Naive thymus-derived CD4-positive, alpha-beta T cell (primary cell): ENCODE measurements at regions not wholly inside any gene's neighbourhood (a gene's known extent, or its start where the extent isn't known, plus 50 kb on each side); places are given as distances from the start of the nearest gene placed in this dataset.

Experiments
- ATAC-seq: fragments of 150-1000 bp; cut with Tn5 transposase; 2 replicates; pipeline ENCODE4 v1.10.0; 2021; ENCODE audit warnings: mild to moderate bottlenecking, moderate library complexity
- CTCF ChIA-PET: fragments of 350-600 bp; sonication (Branson Sonifier 250); formaldehyde crosslinking; loops from one replicate; lab custom pipeline; 2021; ENCODE audit warnings: antibody characterized with exemption; lab: Charles Lee
- POLR2A ChIA-PET: fragments of 350-600 bp; sonication (Branson Sonifier 250); formaldehyde crosslinking; loops from one replicate; lab custom pipeline; 2021; ENCODE audit warnings: antibody characterized with exemption, inconsistent platforms; lab: Charles Lee
- DNase-seq, 9 donors: peaks; one replicate each; pipeline versions ENCODE4 v3.0.0 to v3.0.0-alpha.2; 2020 to 2022; ENCODE audit warnings: mixed read lengths in 1 of 9
- H3K27ac ChIP-seq: one replicate; pipeline ENCODE4 v1.7.0; 2013; ENCODE audit warnings: mild to moderate bottlenecking, low read depth, low read length, moderate library complexity
- H3K27me3 ChIP-seq, 2 donors: one replicate each; pipeline ENCODE4 v1.7.0; 2013; ENCODE audit warnings: low read length in 2 of 2, mild to moderate bottlenecking in 2 of 2, moderate library complexity in 2 of 2; ENCODE audit not compliant: control insufficient read depth in 2 of 2, insufficient read depth in 2 of 2
- H3K36me3 ChIP-seq, 3 experiments: 1 replicate in 2 of 3; 2 replicates in 1 of 3; pipeline ENCODE4 v1.7.0; 2013; ENCODE audit warnings: low read length in 3 of 3, mild to moderate bottlenecking in 3 of 3, moderate library complexity in 1 of 3; ENCODE audit not compliant: insufficient read depth in 3 of 3, control insufficient read depth in 2 of 3
- H3K4me1 ChIP-seq, 2 donors: one replicate each; pipeline ENCODE4 v1.7.0; 2013; ENCODE audit warnings: low read length in 2 of 2, mild to moderate bottlenecking in 2 of 2, moderate library complexity in 1 of 2; ENCODE audit not compliant: control insufficient read depth in 2 of 2, insufficient read depth in 2 of 2
- H3K4me3 ChIP-seq: 2 replicates; pipeline ENCODE4 v1.7.0; 2013; ENCODE audit warnings: mild to moderate bottlenecking, low read length
- H3K9me3 ChIP-seq, 3 experiments: 1 replicate in 2 of 3; 2 replicates in 1 of 3; pipeline ENCODE4 v1.7.0; 2013; ENCODE audit warnings: low read length in 3 of 3; ENCODE audit not compliant: control insufficient read depth in 2 of 3
- H3K27ac Mint-ChIP-seq, 9 donors: one replicate each; pipeline ENCODE4 v1.8.0; 2020 to 2022; ENCODE audit warnings: mixed read lengths in 9 of 9, mild to moderate bottlenecking in 8 of 9, moderate library complexity in 5 of 9, inconsistent platforms in 2 of 9
- H3K27me3 Mint-ChIP-seq, 5 donors: one replicate each; pipeline ENCODE4 v1.8.0; 2021 to 2022; ENCODE audit warnings: mixed read lengths in 5 of 5, mild to moderate bottlenecking in 1 of 5
- H3K36me3 Mint-ChIP-seq, 5 donors: one replicate each; pipeline ENCODE4 v1.8.0; 2020 to 2022; ENCODE audit warnings: mixed read lengths in 5 of 5, mild to moderate bottlenecking in 3 of 5, inconsistent platforms in 1 of 5
- H3K4me1 Mint-ChIP-seq, 7 donors: one replicate each; pipeline ENCODE4 v1.8.0; 2020 to 2022; ENCODE audit warnings: mixed read lengths in 7 of 7, mild to moderate bottlenecking in 3 of 7, inconsistent platforms in 1 of 7
- H3K4me3 Mint-ChIP-seq, 10 donors: one replicate each; pipeline ENCODE4 v1.8.0; 2020 to 2022; ENCODE audit warnings: mild to moderate bottlenecking in 10 of 10, mixed read lengths in 10 of 10, moderate library complexity in 6 of 10, inconsistent platforms in 2 of 10
- H3K9me3 Mint-ChIP-seq, 11 donors: one replicate each; pipeline ENCODE4 v1.8.0; 2020 to 2022; ENCODE audit warnings: mixed read lengths in 11 of 11, mild to moderate bottlenecking in 4 of 11, inconsistent platforms in 1 of 11, moderate library complexity in 1 of 11
- intact Hi-C, 2 donors: fragments of 100-400 bp; cut with micrococcal nuclease; formaldehyde crosslinking; loops; one replicate each; pipeline ENCODE4 v1.15.1; 2023

GRCh38 chr18:64614446-64614845 is 465.6 kb upstream of the LINC00305 start:
- Histone ChIP-seq H3K4me3 (no peak overlapping the region), H3K27ac (no peak overlapping the region), H3K9me3 (no peaks in the 10 kb centered on the region), H3K4me1 (no peaks in the 10 kb centered on the region), H3K36me3 (no peaks in the 10 kb centered on the region), H3K27me3 (no peaks in the 10 kb centered on the region)
- Mint-ChIP-seq H3K9me3 (peaks cover 0 to 8% (median 3%) of the 10 kb centered on the region in 11 donors), H3K4me3 (no peak overlapping the region), H3K4me1 (no peaks in the 10 kb centered on the region), H3K36me3 (peaks cover 0 to 2% (median 0%) of the 10 kb centered on the region in 5 donors), H3K27me3 (no peaks in the 10 kb centered on the region), H3K27ac (no peak overlapping the region)
- ChIA-PET POLR2A (interaction anchor here (0.7 kb wide), 1 partner anchor 1715 kb away, joined by 4 read pairs; no protein-coding TSS in a partner anchor), CTCF (no interaction called here)
- DNase-seq: no peak
- intact Hi-C loops: no loop called here
- ATAC-seq: no peak

- Mint-ChIP-seq H3K27ac (no peak overlapping the region), H3K27me3 (no peaks in the 10 kb centered on the region), H3K9me3 (peaks cover 0 to 10% (median 2%) of the 10 kb centered on the region in 11 donors), H3K36me3 (no peaks in the 10 kb centered on the region), H3K4me3 (no peak overlapping the region), H3K4me1 (no peaks in the 10 kb centered on the region)
- no peak for ATAC-seq
- ChIA-PET POLR2A (no interaction called here), CTCF (no interaction called here)
- intact Hi-C loops: no loop called here
- Histone ChIP-seq H3K36me3 (no peaks in the 10 kb centered on the region), H3K9me3 (no peaks in the 10 kb centered on the region), H3K4me3 (no peak overlapping the region), H3K27ac (no peak overlapping the region), H3K4me1 (no peaks in the 10 kb centered on the region), H3K27me3 (no peaks in the 10 kb centered on the region)
- no peak for DNase-seq
These were observed 443.4 kb upstream of the LINC00305 start for GRCh38 chr18:64592246-64592645.

GRCh38 chr18:64589000-64589399 is 440.1 kb upstream of the LINC00305 start:
- Mint-ChIP-seq H3K36me3 (no peaks in the 10 kb centered on the region), H3K27ac (no peak overlapping the region), H3K27me3 (no peaks in the 10 kb centered on the region), H3K4me1 (no peaks in the 10 kb centered on the region), H3K4me3 (no peak overlapping the region), H3K9me3 (peaks cover 0 to 13% (median 2%) of the 10 kb centered on the region in 11 donors)
- Histone ChIP-seq H3K27ac (no peak overlapping the region), H3K9me3 (no peaks in the 10 kb centered on the region), H3K36me3 (no peaks in the 10 kb centered on the region), H3K4me1 (no peaks in the 10 kb centered on the region), H3K27me3 (no peaks in the 10 kb centered on the region), H3K4me3 (no peak overlapping the region)
- POLR2A ChIA-PET: no interaction called here
- ATAC-seq (no peak), DNase-seq (no peak)
- intact Hi-C loops: no loop called here
- CTCF ChIA-PET: no interaction called here

GRCh38 chr18:64566456-64566855 is 417.6 kb upstream of the LINC00305 start:
- no peaks in the 10 kb centered on the region for H3K27me3 ChIP-seq
- ChIA-PET CTCF (no interaction called here), POLR2A (no interaction called here)
- Mint-ChIP-seq H3K27me3 (no peaks in the 10 kb centered on the region), H3K9me3 (peaks cover 0 to 17% (median 6%) of the 10 kb centered on the region in 11 donors), H3K4me3 (no peak overlapping the region), H3K4me1 (no peaks in the 10 kb centered on the region), H3K27ac (no peak overlapping the region), H3K36me3 (no peaks in the 10 kb centered on the region)
- intact Hi-C loops: no loop called here
- DNase-seq (no peak), ATAC-seq (no peak)
- no peaks in the 10 kb centered on the region for H3K36me3 ChIP-seq
- H3K4me1 ChIP-seq: no peaks in the 10 kb centered on the region
- no peak overlapping the region for H3K4me3 ChIP-seq
- H3K9me3 ChIP-seq: peaks cover 0 to 4% (median 3%) of the 10 kb centered on the region in 3 experiments
- no peak overlapping the region for H3K27ac ChIP-seq

- Mint-ChIP-seq H3K4me3 (no peak overlapping the region), H3K36me3 (no peaks in the 10 kb centered on the region), H3K9me3 (peaks cover 0 to 12% (median 4%) of the 10 kb centered on the region in 11 donors), H3K27ac (no peak overlapping the region), H3K4me1 (no peaks in the 10 kb centered on the region), H3K27me3 (no peaks in the 10 kb centered on the region)
- ATAC-seq (no peak), DNase-seq (no peak)
- POLR2A ChIA-PET: no interaction called here
- Histone ChIP-seq H3K27me3 (no peaks in the 10 kb centered on the region), H3K4me1 (no peaks in the 10 kb centered on the region), H3K9me3 (peaks cover 0 to 4% (median 0%) of the 10 kb centered on the region in 3 experiments), H3K36me3 (no peaks in the 10 kb centered on the region), H3K27ac (no peak overlapping the region), H3K4me3 (no peak overlapping the region)
- intact Hi-C loops: no loop called here
- CTCF ChIA-PET: no interaction called here
These were observed 413.8 kb upstream of the LINC00305 start for GRCh38 chr18:64562651-64563050.

GRCh38 chr18:64546451-64546850 is 397.6 kb upstream of the LINC00305 start:
- Mint-ChIP-seq H3K36me3 (no peaks in the 10 kb centered on the region), H3K9me3 (peaks cover 0 to 8% (median 2%) of the 10 kb centered on the region in 11 donors), H3K27me3 (no peaks in the 10 kb centered on the region), H3K4me1 (no peaks in the 10 kb centered on the region), H3K27ac (no peak overlapping the region), H3K4me3 (no peak overlapping the region)
- Histone ChIP-seq H3K9me3 (no peaks in the 10 kb centered on the region), H3K27me3 (no peaks in the 10 kb centered on the region), H3K36me3 (no peaks in the 10 kb centered on the region), H3K4me3 (no peak overlapping the region), H3K4me1 (no peaks in the 10 kb centered on the region), H3K27ac (no peak overlapping the region)
- ATAC-seq (no peak), DNase-seq (no peak)
- intact Hi-C loops: no loop called here
- POLR2A ChIA-PET: no interaction called here
- CTCF ChIA-PET: no interaction called here

- ChIA-PET POLR2A (no interaction called here), CTCF (no interaction called here)
- no peaks in the 10 kb centered on the region for H3K36me3 ChIP-seq
- H3K9me3 ChIP-seq: no peaks in the 10 kb centered on the region
- H3K27me3 ChIP-seq: no peaks in the 10 kb centered on the region
- no peak overlapping the region for H3K27ac ChIP-seq
- Mint-ChIP-seq H3K4me3 (no peak overlapping the region), H3K9me3 (peaks cover 0 to 16% (median 5%) of the 10 kb centered on the region in 11 donors), H3K27ac (no peak overlapping the region), H3K36me3 (no peaks in the 10 kb centered on the region), H3K27me3 (no peaks in the 10 kb centered on the region), H3K4me1 (no peaks in the 10 kb centered on the region)
- H3K4me1 ChIP-seq: no peaks in the 10 kb centered on the region
- intact Hi-C loops: no loop called here
- DNase-seq: no peak
- H3K4me3 ChIP-seq: no peak overlapping the region
- ATAC-seq: no peak
These were observed 391.0 kb upstream of the LINC00305 start for GRCh38 chr18:64539847-64540246.
